WTC11 (cell line): ENCODE measurements at regions not wholly inside any gene's neighbourhood (a gene's known extent, or its start where the extent isn't known, plus 50 kb on each side); places are given as distances from the start of the nearest gene placed in this dataset.

Experiments
- ATAC-seq: fragments of 200-7000 bp; cut with Tn5 transposase; 2 replicates; pipeline ENCODE4 v1.10.0; 2021; ENCODE audit warnings: mild to moderate bottlenecking, moderate library complexity
- CTCF ChIA-PET: fragments of 300-600 bp; sonication (Branson Sonifier 250); formaldehyde crosslinking; loops from one replicate; lab custom pipeline; 2021; ENCODE audit warnings: antibody characterized with exemption; lab: Charles Lee
- POLR2A ChIA-PET: fragments of 350-600 bp; sonication (Branson Sonifier 250); formaldehyde crosslinking; loops from one replicate; lab custom pipeline; 2021; ENCODE audit warnings: antibody characterized with exemption; lab: Charles Lee
- DNase-seq: peaks from one replicate; pipeline ENCODE4 v3.0.0; 2021; ENCODE audit warnings: low spot score
- H3K27ac Mint-ChIP-seq: 2 replicates; pipeline ENCODE4 v1.8.0; 2021; ENCODE audit warnings: mixed read lengths
- H3K27me3 Mint-ChIP-seq: 2 replicates; pipeline ENCODE4 v1.8.0; 2021; ENCODE audit warnings: low read depth, mild to moderate bottlenecking, moderate library complexity, mixed read lengths
- H3K36me3 Mint-ChIP-seq: 2 replicates; pipeline ENCODE4 v1.8.0; 2021; ENCODE audit warnings: mixed read lengths
- H3K4me1 Mint-ChIP-seq: 2 replicates; pipeline ENCODE4 v1.8.0; 2022; ENCODE audit warnings: mixed read lengths
- H3K4me3 Mint-ChIP-seq: 2 replicates; pipeline ENCODE4 v1.8.0; 2021; ENCODE audit warnings: mild to moderate bottlenecking, moderate library complexity, mixed read lengths
- H3K9me3 Mint-ChIP-seq: 2 replicates; pipeline ENCODE4 v1.8.0; 2021; ENCODE audit warnings: mixed read lengths
- CREB1 ChIP-seq: sonication (generic); formaldehyde crosslinking; IDR thresholded peaks from 2 replicates; pipeline ENCODE4 v1.8.0; 2023; ENCODE audit warnings: mild to moderate bottlenecking, missing genetic modification reagents
- ELF4 ChIP-seq: sonication (generic); formaldehyde crosslinking; IDR thresholded peaks from 2 replicates; pipeline ENCODE4 v1.8.1; 2022; ENCODE audit warnings: low read depth, mild to moderate bottlenecking, moderate library complexity, missing genetic modification reagents
- EMX1 ChIP-seq: fragments of 250-450 bp; sonication (Bioruptor Pico); IDR thresholded peaks from 2 replicates; pipeline ENCODE4 v1.8.0; 2021; ENCODE audit warnings: mild to moderate bottlenecking
- ETV6 ChIP-seq: sonication (generic); formaldehyde crosslinking; IDR thresholded peaks from 2 replicates; pipeline ENCODE4 v1.8.1; 2022; ENCODE audit warnings: mild to moderate bottlenecking, missing genetic modification reagents
- FOXK1 ChIP-seq: sonication (generic); formaldehyde crosslinking; IDR thresholded peaks from 2 replicates; pipeline ENCODE4 v1.8.0; 2022; ENCODE audit warnings: mild to moderate bottlenecking, moderate library complexity, missing genetic modification reagents
- GABPB1 ChIP-seq: sonication (generic); formaldehyde crosslinking; IDR thresholded peaks from 2 replicates; pipeline ENCODE4 v1.8.1; 2023; ENCODE audit warnings: mild to moderate bottlenecking, missing genetic modification reagents
- HMGA2 ChIP-seq: fragments of 250-450 bp; sonication (Bioruptor Pico); IDR thresholded peaks from 2 replicates; pipeline ENCODE4 v1.4.0; 2021; ENCODE audit warnings: mild to moderate bottlenecking, moderate library complexity
- IRF2 ChIP-seq: sonication (generic); formaldehyde crosslinking; IDR thresholded peaks from 2 replicates; pipeline ENCODE4 v1.8.0; 2022; ENCODE audit warnings: low read depth, missing genetic modification reagents, borderline replicate concordance
- JAZF1 ChIP-seq: fragments of 250-450 bp; sonication (Bioruptor Pico); IDR thresholded peaks from 2 replicates; pipeline ENCODE4 v1.9.0; 2021; ENCODE audit warnings: moderate library complexity, mild to moderate bottlenecking, inconsistent platforms
- MYBL2 ChIP-seq: sonication (generic); formaldehyde crosslinking; IDR thresholded peaks from 2 replicates; pipeline ENCODE4 v1.8.1; 2023; ENCODE audit warnings: mild to moderate bottlenecking, moderate library complexity, missing genetic modification reagents
- PRRX2 ChIP-seq: fragments of 250-450 bp; sonication (Bioruptor Pico); IDR thresholded peaks from 2 replicates; pipeline ENCODE4 v1.8.0; 2021; ENCODE audit warnings: mild to moderate bottlenecking
- SOX15 ChIP-seq: fragments of 250-450 bp; sonication (Bioruptor Pico); IDR thresholded peaks from 2 replicates; pipeline ENCODE4 v1.9.0; 2021; ENCODE audit warnings: mild to moderate bottlenecking
- TCF7 ChIP-seq: sonication (generic); formaldehyde crosslinking; IDR thresholded peaks from 2 replicates; pipeline ENCODE4 v1.8.0; 2022; ENCODE audit warnings: mild to moderate bottlenecking, low read depth, missing genetic modification reagents, moderate library complexity
- ZNF219 ChIP-seq: sonication (generic); formaldehyde crosslinking; IDR thresholded peaks from 2 replicates; pipeline ENCODE4 v1.8.0; 2023; ENCODE audit warnings: missing genetic modification reagents, mild to moderate bottlenecking, borderline replicate concordance
- ZNF317 ChIP-seq: sonication (generic); formaldehyde crosslinking; IDR thresholded peaks from 2 replicates; pipeline ENCODE4 v1.8.1; 2023; ENCODE audit warnings: low read depth, mild to moderate bottlenecking, moderate library complexity, missing genetic modification reagents, borderline replicate concordance
- TF ChIP-seq, protein P1 (sequence below): sonication (generic); formaldehyde crosslinking; IDR thresholded peaks from 2 replicates; pipeline ENCODE4 v1.8.0; 2022; ENCODE audit warnings: mild to moderate bottlenecking, missing genetic modification reagents
- TF ChIP-seq, protein P2 (sequence below): sonication (generic); formaldehyde crosslinking; conservative IDR thresholded peaks from 2 replicates; pipeline ENCODE4 v1.8.1; 2022; ENCODE audit warnings: mild to moderate bottlenecking, missing genetic modification reagents
- TF ChIP-seq, protein P3 (sequence below): fragments of 250-450 bp; sonication (Bioruptor Pico); IDR thresholded peaks from 2 replicates; pipeline ENCODE4 v1.8.0; 2021; ENCODE audit warnings: mild to moderate bottlenecking
- TF ChIP-seq, protein P4 (sequence below): fragments of 250-450 bp; sonication (Bioruptor Pico); IDR thresholded peaks from 2 replicates; pipeline ENCODE4 v1.9.0; 2021; ENCODE audit warnings: mild to moderate bottlenecking
- TF ChIP-seq, protein P5 (sequence below): sonication (generic); formaldehyde crosslinking; conservative IDR thresholded peaks from 2 replicates; pipeline ENCODE4 v1.8.1; 2023; ENCODE audit warnings: mild to moderate bottlenecking, low read depth, missing genetic modification reagents, moderate library complexity
- TF ChIP-seq, protein P6 (sequence below): sonication (generic); formaldehyde crosslinking; IDR thresholded peaks from 2 replicates; pipeline ENCODE4 v1.8.0; 2022; ENCODE audit warnings: missing genetic modification reagents
- TF ChIP-seq, protein P7 (sequence below): sonication (generic); formaldehyde crosslinking; IDR thresholded peaks from 2 replicates; pipeline ENCODE4 v1.8.1; 2022; ENCODE audit warnings: low read depth, mild to moderate bottlenecking, moderate library complexity, missing genetic modification reagents, borderline replicate concordance
- TF ChIP-seq, protein P8 (sequence below): sonication (generic); formaldehyde crosslinking; IDR thresholded peaks from 2 replicates; pipeline ENCODE4 v1.8.1; 2023; ENCODE audit warnings: mild to moderate bottlenecking, missing genetic modification reagents

DNA sequence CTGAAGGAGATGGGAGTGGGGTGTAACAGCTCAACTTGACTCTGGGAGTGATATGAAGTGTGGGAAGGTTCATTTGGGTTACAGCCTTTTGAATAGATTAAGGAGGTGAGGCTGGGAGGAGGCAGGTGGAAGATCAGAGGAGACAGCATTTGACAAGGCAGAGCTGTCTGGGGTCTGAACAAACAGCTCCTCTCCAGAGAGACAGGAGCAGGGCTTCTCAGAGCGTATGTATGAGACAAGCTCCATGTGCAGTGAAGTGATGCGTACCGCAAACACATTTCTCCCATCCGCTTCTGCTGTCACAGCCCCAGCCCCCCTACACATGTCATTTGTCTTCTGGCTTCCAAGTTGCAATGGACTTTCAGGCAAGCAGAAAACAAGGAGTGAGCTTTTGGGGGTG, 137.1 kb upstream of the E2F8 start:
- TF ChIP-seq, protein P1, sequence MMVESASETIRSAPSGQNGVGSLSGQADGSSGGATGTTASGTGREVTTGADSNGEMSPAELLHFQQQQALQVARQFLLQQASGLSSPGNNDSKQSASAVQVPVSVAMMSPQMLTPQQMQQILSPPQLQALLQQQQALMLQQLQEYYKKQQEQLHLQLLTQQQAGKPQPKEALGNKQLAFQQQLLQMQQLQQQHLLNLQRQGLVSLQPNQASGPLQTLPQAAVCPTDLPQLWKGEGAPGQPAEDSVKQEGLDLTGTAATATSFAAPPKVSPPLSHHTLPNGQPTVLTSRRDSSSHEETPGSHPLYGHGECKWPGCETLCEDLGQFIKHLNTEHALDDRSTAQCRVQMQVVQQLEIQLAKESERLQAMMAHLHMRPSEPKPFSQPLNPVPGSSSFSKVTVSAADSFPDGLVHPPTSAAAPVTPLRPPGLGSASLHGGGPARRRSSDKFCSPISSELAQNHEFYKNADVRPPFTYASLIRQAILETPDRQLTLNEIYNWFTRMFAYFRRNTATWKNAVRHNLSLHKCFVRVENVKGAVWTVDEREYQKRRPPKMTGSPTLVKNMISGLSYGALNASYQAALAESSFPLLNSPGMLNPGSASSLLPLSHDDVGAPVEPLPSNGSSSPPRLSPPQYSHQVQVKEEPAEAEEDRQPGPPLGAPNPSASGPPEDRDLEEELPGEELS (CRISPR knock-in tag): no peak
- TF ChIP-seq, protein P2, sequence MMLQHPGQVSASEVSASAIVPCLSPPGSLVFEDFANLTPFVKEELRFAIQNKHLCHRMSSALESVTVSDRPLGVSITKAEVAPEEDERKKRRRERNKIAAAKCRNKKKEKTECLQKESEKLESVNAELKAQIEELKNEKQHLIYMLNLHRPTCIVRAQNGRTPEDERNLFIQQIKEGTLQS: no peak
- TF ChIP-seq SOX15 (CRISPR knock-in tag) (no peak), EMX1 (CRISPR knock-in tag) (no peak), CREB1 (CRISPR knock-in tag) (no peak), GABPB1 (no peak), IRF2 (CRISPR knock-in tag) (no peak), ETV6 (CRISPR knock-in tag) (no peak), ZNF317 (CRISPR knock-in tag) (no peak), PRRX2 (CRISPR knock-in tag) (no peak), HMGA2 (CRISPR knock-in tag) (no peak)
- TF ChIP-seq, protein P3, sequence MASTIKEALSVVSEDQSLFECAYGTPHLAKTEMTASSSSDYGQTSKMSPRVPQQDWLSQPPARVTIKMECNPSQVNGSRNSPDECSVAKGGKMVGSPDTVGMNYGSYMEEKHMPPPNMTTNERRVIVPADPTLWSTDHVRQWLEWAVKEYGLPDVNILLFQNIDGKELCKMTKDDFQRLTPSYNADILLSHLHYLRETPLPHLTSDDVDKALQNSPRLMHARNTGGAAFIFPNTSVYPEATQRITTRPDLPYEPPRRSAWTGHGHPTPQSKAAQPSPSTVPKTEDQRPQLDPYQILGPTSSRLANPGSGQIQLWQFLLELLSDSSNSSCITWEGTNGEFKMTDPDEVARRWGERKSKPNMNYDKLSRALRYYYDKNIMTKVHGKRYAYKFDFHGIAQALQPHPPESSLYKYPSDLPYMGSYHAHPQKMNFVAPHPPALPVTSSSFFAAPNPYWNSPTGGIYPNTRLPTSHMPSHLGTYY (CRISPR knock-in tag): no peak
- TF ChIP-seq, protein P4, sequence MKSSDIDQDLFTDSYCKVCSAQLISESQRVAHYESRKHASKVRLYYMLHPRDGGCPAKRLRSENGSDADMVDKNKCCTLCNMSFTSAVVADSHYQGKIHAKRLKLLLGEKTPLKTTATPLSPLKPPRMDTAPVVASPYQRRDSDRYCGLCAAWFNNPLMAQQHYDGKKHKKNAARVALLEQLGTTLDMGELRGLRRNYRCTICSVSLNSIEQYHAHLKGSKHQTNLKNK (CRISPR knock-in tag): no peak
- TF ChIP-seq, protein P5, sequence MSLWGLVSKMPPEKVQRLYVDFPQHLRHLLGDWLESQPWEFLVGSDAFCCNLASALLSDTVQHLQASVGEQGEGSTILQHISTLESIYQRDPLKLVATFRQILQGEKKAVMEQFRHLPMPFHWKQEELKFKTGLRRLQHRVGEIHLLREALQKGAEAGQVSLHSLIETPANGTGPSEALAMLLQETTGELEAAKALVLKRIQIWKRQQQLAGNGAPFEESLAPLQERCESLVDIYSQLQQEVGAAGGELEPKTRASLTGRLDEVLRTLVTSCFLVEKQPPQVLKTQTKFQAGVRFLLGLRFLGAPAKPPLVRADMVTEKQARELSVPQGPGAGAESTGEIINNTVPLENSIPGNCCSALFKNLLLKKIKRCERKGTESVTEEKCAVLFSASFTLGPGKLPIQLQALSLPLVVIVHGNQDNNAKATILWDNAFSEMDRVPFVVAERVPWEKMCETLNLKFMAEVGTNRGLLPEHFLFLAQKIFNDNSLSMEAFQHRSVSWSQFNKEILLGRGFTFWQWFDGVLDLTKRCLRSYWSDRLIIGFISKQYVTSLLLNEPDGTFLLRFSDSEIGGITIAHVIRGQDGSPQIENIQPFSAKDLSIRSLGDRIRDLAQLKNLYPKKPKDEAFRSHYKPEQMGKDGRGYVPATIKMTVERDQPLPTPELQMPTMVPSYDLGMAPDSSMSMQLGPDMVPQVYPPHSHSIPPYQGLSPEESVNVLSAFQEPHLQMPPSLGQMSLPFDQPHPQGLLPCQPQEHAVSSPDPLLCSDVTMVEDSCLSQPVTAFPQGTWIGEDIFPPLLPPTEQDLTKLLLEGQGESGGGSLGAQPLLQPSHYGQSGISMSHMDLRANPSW (CRISPR knock-in tag): no peak
- TF ChIP-seq, all 79 proteins: peak for 0
- POLR2A ChIA-PET: no interaction called here
- no peaks in the 10 kb centered on the region for H3K36me3 Mint-ChIP-seq
- CTCF ChIA-PET: no interaction called here
- no peaks in the 10 kb centered on the region for H3K9me3 Mint-ChIP-seq
- DNase-seq: no peak
- H3K4me1 Mint-ChIP-seq: peaks cover 3% of the 10 kb centered on the region; the same call in 1 of the 2 replicates
- no peak for ATAC-seq
- no peak overlapping the region for H3K27ac Mint-ChIP-seq
- H3K27me3 Mint-ChIP-seq: no peaks in the 10 kb centered on the region; the same call in 1 of the 2 replicates
- H3K4me3 Mint-ChIP-seq: no peak overlapping the region

DNA sequence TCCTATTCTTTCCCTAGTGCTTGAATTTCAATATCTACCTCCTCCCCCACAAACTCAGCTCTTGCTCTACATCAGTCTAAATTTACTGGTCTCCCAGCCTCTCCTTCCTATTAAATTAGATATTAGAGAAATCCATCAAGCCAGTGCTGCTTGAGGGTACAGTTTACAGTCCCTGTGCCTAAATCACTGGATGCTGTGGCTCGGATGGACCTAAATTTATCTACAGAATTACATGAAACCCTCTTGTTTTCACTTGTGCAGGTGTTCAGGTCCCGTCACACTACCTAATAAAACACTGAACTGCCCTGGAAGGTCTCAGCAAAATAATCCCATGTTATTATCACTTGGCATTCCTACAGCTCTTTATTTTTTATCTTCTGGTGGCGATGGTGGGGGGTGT, 134.7 kb upstream of the E2F8 start:
- Mint-ChIP-seq H3K27ac (no peak overlapping the region), H3K27me3 (no peaks in the 10 kb centered on the region; the same call in 1 of the 2 replicates), H3K4me1 (no peaks in the 10 kb centered on the region), H3K36me3 (no peaks in the 10 kb centered on the region), H3K4me3 (no peak overlapping the region), H3K9me3 (no peaks in the 10 kb centered on the region)
- ChIA-PET POLR2A (no interaction called here), CTCF (no interaction called here)
- ATAC-seq (no peak), DNase-seq (no peak)
- no peak for TF ChIP-seq HMGA2 (CRISPR knock-in tag)
- no peak for TF ChIP-seq MYBL2
- no peak for TF ChIP-seq FOXK1 (CRISPR knock-in tag)
- TF ChIP-seq JAZF1 (CRISPR knock-in tag): no peak
- TF ChIP-seq, protein P6, sequence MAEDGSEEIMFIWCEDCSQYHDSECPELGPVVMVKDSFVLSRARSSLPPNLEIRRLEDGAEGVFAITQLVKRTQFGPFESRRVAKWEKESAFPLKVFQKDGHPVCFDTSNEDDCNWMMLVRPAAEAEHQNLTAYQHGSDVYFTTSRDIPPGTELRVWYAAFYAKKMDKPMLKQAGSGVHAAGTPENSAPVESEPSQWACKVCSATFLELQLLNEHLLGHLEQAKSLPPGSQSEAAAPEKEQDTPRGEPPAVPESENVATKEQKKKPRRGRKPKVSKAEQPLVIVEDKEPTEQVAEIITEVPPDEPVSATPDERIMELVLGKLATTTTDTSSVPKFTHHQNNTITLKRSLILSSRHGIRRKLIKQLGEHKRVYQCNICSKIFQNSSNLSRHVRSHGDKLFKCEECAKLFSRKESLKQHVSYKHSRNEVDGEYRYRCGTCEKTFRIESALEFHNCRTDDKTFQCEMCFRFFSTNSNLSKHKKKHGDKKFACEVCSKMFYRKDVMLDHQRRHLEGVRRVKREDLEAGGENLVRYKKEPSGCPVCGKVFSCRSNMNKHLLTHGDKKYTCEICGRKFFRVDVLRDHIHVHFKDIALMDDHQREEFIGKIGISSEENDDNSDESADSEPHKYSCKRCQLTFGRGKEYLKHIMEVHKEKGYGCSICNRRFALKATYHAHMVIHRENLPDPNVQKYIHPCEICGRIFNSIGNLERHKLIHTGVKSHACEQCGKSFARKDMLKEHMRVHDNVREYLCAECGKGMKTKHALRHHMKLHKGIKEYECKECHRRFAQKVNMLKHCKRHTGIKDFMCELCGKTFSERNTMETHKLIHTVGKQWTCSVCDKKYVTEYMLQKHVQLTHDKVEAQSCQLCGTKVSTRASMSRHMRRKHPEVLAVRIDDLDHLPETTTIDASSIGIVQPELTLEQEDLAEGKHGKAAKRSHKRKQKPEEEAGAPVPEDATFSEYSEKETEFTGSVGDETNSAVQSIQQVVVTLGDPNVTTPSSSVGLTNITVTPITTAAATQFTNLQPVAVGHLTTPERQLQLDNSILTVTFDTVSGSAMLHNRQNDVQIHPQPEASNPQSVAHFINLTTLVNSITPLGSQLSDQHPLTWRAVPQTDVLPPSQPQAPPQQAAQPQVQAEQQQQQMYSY (CRISPR knock-in tag): no peak
- TF ChIP-seq, protein P7, sequence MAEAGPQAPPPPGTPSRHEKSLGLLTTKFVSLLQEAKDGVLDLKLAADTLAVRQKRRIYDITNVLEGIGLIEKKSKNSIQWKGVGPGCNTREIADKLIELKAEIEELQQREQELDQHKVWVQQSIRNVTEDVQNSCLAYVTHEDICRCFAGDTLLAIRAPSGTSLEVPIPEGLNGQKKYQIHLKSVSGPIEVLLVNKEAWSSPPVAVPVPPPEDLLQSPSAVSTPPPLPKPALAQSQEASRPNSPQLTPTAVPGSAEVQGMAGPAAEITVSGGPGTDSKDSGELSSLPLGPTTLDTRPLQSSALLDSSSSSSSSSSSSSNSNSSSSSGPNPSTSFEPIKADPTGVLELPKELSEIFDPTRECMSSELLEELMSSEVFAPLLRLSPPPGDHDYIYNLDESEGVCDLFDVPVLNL: no peak
- TF ChIP-seq, protein P8, sequence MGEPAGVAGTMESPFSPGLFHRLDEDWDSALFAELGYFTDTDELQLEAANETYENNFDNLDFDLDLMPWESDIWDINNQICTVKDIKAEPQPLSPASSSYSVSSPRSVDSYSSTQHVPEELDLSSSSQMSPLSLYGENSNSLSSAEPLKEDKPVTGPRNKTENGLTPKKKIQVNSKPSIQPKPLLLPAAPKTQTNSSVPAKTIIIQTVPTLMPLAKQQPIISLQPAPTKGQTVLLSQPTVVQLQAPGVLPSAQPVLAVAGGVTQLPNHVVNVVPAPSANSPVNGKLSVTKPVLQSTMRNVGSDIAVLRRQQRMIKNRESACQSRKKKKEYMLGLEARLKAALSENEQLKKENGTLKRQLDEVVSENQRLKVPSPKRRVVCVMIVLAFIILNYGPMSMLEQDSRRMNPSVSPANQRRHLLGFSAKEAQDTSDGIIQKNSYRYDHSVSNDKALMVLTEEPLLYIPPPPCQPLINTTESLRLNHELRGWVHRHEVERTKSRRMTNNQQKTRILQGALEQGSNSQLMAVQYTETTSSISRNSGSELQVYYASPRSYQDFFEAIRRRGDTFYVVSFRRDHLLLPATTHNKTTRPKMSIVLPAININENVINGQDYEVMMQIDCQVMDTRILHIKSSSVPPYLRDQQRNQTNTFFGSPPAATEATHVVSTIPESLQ (CRISPR knock-in tag): no peak
- no peak for TF ChIP-seq ELF4 (CRISPR knock-in tag)
- TF ChIP-seq ZNF219 (CRISPR knock-in tag): no peak
- no peak for TF ChIP-seq TCF7 (CRISPR knock-in tag)
